CD14-positive monocyte (primary cell): ENCODE measurements at regions not wholly inside any gene's neighbourhood (a gene's known extent, or its start where the extent isn't known, plus 50 kb on each side); places are given as distances from the start of the nearest gene placed in this dataset.
"Not testable (repeated sequence)": the region's sequence is repeated elsewhere in the genome, so short reads cannot be mapped to it uniquely, and the experiment has no call there.

Experiments used
- DNase-seq, 3 donors: peaks; one replicate each; pipeline ENCODE4 v3.0.0-alpha.2; 2011 to 2022
- H2AFZ ChIP-seq: 2 replicates; pipeline ENCODE4 v1.6.0; 2012; ENCODE audit warnings: mild to moderate bottlenecking, low read depth, low read length, inconsistent platforms; ENCODE audit not compliant: insufficient read depth, poor library complexity, severe bottlenecking
- H3K27ac ChIP-seq, 2 donors: 1 replicate in 1 of 2; 2 replicates in 1 of 2; pipeline ENCODE4 v1.5.1; 2012 to 2013; ENCODE audit warnings: low read length in 2 of 2, control low read depth in 1 of 2, inconsistent platforms in 1 of 2, low read depth in 1 of 2, mild to moderate bottlenecking in 1 of 2
- H3K27me3 ChIP-seq, 2 donors: one replicate each; pipeline versions ENCODE4 v1.6.0 to v1.6.1; 2011 to 2013; ENCODE audit warnings: low read length in 2 of 2; ENCODE audit not compliant: control insufficient read depth in 2 of 2, insufficient read depth in 2 of 2
- H3K36me3 ChIP-seq, 2 donors: replicated peaks in 1 of 2; 1 replicate in 1 of 2; 2 replicates in 1 of 2; pipeline versions ENCODE4 v1.5.1 to v1.6.1; 2012 to 2013; ENCODE audit warnings: low read length in 2 of 2, control low read depth in 1 of 2, inconsistent platforms in 1 of 2, mild to moderate bottlenecking in 1 of 2; ENCODE audit not compliant: insufficient read depth in 2 of 2, control insufficient read depth in 1 of 2
- H3K4me1 ChIP-seq, 2 donors: 1 replicate in 1 of 2; 2 replicates in 1 of 2; pipeline versions ENCODE4 v1.5.1 to v1.6.1; 2012 to 2013; ENCODE audit warnings: low read length in 2 of 2, control low read depth in 1 of 2, inconsistent platforms in 1 of 2, mild to moderate bottlenecking in 1 of 2, moderate library complexity in 1 of 2; ENCODE audit not compliant: insufficient read depth in 2 of 2, control insufficient read depth in 1 of 2
- H3K4me2 ChIP-seq: replicated peaks from 2 replicates; pipeline ENCODE3; 2012; ENCODE audit warnings: low read length, moderate library complexity, mild to moderate bottlenecking; ENCODE audit not compliant: poor library complexity, severe bottlenecking; ENCODE audit errors: extremely low read depth
- H3K4me3 ChIP-seq, 3 experiments: fragments of 200-600 bp in 1 of 3; sonication (generic) in 1 of 3; replicated peaks in 1 of 3; 1 replicate in 2 of 3; 2 replicates in 1 of 3; pipeline ENCODE4 v1.5.1; 2011 to 2013; ENCODE audit warnings: low read length in 3 of 3, mild to moderate bottlenecking in 3 of 3, control low read depth in 2 of 3, low read depth in 2 of 3, inconsistent platforms in 1 of 3, moderate library complexity in 1 of 3
- H3K79me2 ChIP-seq: 2 replicates; pipeline ENCODE4 v1.6.0; 2012; ENCODE audit warnings: mild to moderate bottlenecking, control low read depth, inconsistent platforms, low read length, moderate library complexity; ENCODE audit not compliant: insufficient read depth
- H3K9ac ChIP-seq: 2 replicates; pipeline ENCODE4 v1.6.0; 2017; ENCODE audit warnings: low read length, mild to moderate bottlenecking; ENCODE audit not compliant: insufficient read depth, poor library complexity, severe bottlenecking
- H3K9me3 ChIP-seq, 2 donors: replicated peaks in 1 of 2; 1 replicate in 1 of 2; 2 replicates in 1 of 2; pipeline versions ENCODE4 v1.5.1 to v1.6.1; 2012 to 2013; ENCODE audit warnings: low read length in 2 of 2, control low read depth in 1 of 2; ENCODE audit not compliant: control insufficient read depth in 1 of 2, insufficient read depth in 1 of 2
- H4K20me1 ChIP-seq: 2 replicates; pipeline ENCODE4 v1.6.0; 2012; ENCODE audit warnings: mild to moderate bottlenecking, low read length, control low read depth, moderate library complexity; ENCODE audit not compliant: insufficient read depth
- H3K27ac Mint-ChIP-seq, 7 donors: one replicate each; pipeline ENCODE4 v1.8.0; 2020; ENCODE audit warnings: mild to moderate bottlenecking in 7 of 7, mixed read lengths in 7 of 7, moderate library complexity in 6 of 7, inconsistent platforms in 2 of 7
- H3K27me3 Mint-ChIP-seq, 3 donors: one replicate each; pipeline ENCODE4 v1.8.0; 2021 to 2022; ENCODE audit warnings: low read depth in 3 of 3, mild to moderate bottlenecking in 3 of 3, mixed read lengths in 3 of 3, moderate library complexity in 3 of 3, inconsistent platforms in 1 of 3
- H3K36me3 Mint-ChIP-seq, 2 donors: one replicate each; pipeline ENCODE4 v1.8.0; 2020; ENCODE audit warnings: mixed read lengths in 2 of 2, inconsistent platforms in 1 of 2, mild to moderate bottlenecking in 1 of 2
- H3K4me1 Mint-ChIP-seq: one replicate; pipeline ENCODE4 v1.8.0; 2020; ENCODE audit warnings: mild to moderate bottlenecking, mixed read lengths
- H3K4me3 Mint-ChIP-seq, 2 donors: one replicate each; pipeline ENCODE4 v1.8.0; 2020; ENCODE audit warnings: mild to moderate bottlenecking in 2 of 2, mixed read lengths in 2 of 2, moderate library complexity in 1 of 2
- H3K9me3 Mint-ChIP-seq, 7 donors: one replicate each; pipeline ENCODE4 v1.8.0; 2020 to 2022; ENCODE audit warnings: mixed read lengths in 7 of 7, mild to moderate bottlenecking in 6 of 7, moderate library complexity in 6 of 7, inconsistent platforms in 2 of 7
- WGBS: methylation state at CpG from one replicate; pipeline ENCODE4 v1.1.5; 2013; ENCODE audit warnings: missing lambda C conversion rate; ENCODE audit not compliant: insufficient coverage; 5-methylcytosine and 5-hydroxymethylcytosine counted together
- intact Hi-C, 2 donors: fragments of 100-400 bp; cut with micrococcal nuclease; formaldehyde crosslinking; loops; one replicate each; pipeline versions ENCODE4 v1.15.0 to v1.15.1; 2023
- TF ChIP-seq, protein P1 (sequence below): fragments of 200-600 bp; IDR thresholded peaks from one replicate; pipeline ENCODE4 v1.8.0; 2022; ENCODE audit warnings: antibody characterized with exemption, mild to moderate bottlenecking

DNA sequence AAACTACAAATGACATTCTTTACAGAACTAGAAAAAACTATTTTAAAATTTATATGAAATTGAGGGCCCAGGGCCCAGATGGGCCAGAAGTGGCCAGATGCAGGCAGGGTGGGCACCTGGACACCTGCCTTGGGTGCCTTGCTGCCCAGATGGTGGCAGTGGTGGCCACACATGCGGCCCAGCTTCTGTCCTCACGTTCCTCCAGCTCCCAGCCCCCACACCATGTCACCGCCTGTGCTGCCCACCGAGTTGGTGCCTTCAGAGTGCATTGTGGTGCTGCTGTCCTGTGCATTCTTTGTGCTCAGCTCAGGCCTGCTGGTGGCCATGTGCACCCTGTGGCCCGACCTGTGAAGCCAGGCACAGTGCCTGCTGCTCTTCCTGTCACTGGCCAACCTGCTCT lies 216.8 kb upstream of the CXADR start:
- Histone ChIP-seq H3K79me2 (no peaks in the 10 kb centered on the region), H3K27me3 (no peaks in the 10 kb centered on the region)
- intact Hi-C loops, result no loop called here

DNA sequence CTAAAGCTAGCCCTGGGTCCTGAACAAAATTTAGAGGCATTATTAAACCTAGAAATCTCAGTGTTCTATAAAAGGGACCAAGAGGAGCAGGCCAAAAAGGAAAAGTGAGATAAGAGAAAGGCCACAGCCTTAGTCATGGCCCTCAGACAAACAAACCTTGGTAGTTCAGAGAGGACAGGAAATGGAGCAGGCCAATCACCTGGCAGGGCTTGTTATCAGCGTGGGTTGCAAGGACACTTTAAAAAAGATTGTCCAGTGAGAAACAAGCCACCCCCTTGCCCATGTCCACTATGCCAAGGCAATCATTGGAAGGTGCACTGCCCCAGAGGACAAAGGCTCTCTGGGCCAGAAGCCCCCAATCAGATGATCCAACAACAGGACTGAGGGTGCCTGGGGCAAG lies 213.3 kb upstream of the CXADR start:
- H3K4me3 ChIP-seq, H3K27ac ChIP-seq, H3K27ac Mint-ChIP-seq, H4K20me1 ChIP-seq, H3K36me3 ChIP-seq, H3K4me3 Mint-ChIP-seq, H3K4me1 Mint-ChIP-seq, H3K27me3 Mint-ChIP-seq, H3K4me2 ChIP-seq, H2AFZ ChIP-seq, H3K27me3 ChIP-seq, H3K9ac ChIP-seq, H3K4me1 ChIP-seq, DNase-seq, H3K36me3 Mint-ChIP-seq, H3K79me2 ChIP-seq, intact Hi-C loops: not testable (repeated sequence)
- peaks cover 18 to 48% (median 33%) of the 10 kb centered on the region in 7 donors for H3K9me3 Mint-ChIP-seq
- peaks cover 27 to 35% of the 10 kb centered on the region in 2 donors for H3K9me3 ChIP-seq
- WGBS, result 67% methylated on average over 1 of the region's 1 CpG

More for the DNA sequence above, 216.8 kb upstream of the CXADR start:
- Histone ChIP-seq H3K27ac (no peak overlapping the region), H3K4me2 (no peak overlapping the region), H3K4me1 (no peaks in the 10 kb centered on the region), H3K9ac (no peak overlapping the region), H2AFZ (no peak overlapping the region), H3K36me3 (no peaks in the 10 kb centered on the region), H4K20me1 (no peaks in the 10 kb centered on the region), H3K4me3 (no peak overlapping the region), H3K9me3 (peaks cover 33% of the 10 kb centered on the region in 2 donors)
- 72% methylated on average over 5 of the region's 5 CpGs for WGBS
- no peak for DNase-seq
- no peaks in the 10 kb centered on the region for H3K36me3 Mint-ChIP-seq
- H3K4me1 Mint-ChIP-seq, result no peaks in the 10 kb centered on the region
- TF ChIP-seq, protein P1, sequence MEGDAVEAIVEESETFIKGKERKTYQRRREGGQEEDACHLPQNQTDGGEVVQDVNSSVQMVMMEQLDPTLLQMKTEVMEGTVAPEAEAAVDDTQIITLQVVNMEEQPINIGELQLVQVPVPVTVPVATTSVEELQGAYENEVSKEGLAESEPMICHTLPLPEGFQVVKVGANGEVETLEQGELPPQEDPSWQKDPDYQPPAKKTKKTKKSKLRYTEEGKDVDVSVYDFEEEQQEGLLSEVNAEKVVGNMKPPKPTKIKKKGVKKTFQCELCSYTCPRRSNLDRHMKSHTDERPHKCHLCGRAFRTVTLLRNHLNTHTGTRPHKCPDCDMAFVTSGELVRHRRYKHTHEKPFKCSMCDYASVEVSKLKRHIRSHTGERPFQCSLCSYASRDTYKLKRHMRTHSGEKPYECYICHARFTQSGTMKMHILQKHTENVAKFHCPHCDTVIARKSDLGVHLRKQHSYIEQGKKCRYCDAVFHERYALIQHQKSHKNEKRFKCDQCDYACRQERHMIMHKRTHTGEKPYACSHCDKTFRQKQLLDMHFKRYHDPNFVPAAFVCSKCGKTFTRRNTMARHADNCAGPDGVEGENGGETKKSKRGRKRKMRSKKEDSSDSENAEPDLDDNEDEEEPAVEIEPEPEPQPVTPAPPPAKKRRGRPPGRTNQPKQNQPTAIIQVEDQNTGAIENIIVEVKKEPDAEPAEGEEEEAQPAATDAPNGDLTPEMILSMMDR, result no peak
- no peak overlapping the region for H3K4me3 Mint-ChIP-seq
- no peak overlapping the region for H3K27ac Mint-ChIP-seq
- peaks cover 15 to 45% (median 29%) of the 10 kb centered on the region in 7 donors for H3K9me3 Mint-ChIP-seq
- H3K27me3 Mint-ChIP-seq, result no peaks in the 10 kb centered on the region

DNA sequence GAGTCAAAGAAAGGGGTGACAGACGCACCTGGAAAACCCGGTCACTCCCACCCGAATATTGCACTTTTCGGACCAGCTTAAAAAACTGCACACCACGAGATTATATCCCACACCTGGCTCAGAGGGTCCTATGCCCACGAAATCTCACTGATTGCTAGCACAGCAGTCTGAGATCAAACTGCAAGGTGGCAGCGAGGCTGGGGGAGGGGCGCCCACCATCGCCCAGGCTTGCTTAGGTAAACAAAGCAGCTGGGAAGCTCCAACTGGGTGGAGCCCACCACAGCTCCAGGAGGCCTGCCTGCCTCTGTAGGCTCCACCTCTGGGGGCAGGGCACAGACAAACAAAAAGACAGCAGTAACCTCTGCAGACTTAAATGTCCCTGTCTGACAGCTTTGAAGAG lies 185.1 kb upstream of the CXADR start:
- peaks cover 10 to 14% of the 10 kb centered on the region in 2 donors for H3K9me3 ChIP-seq
- DNase-seq, H4K20me1 ChIP-seq, H3K27ac Mint-ChIP-seq, H3K4me3 ChIP-seq, H3K36me3 Mint-ChIP-seq, H3K4me2 ChIP-seq, H3K27ac ChIP-seq, H3K9ac ChIP-seq, intact Hi-C loops, H3K79me2 ChIP-seq, H3K4me1 ChIP-seq, H3K27me3 Mint-ChIP-seq, H3K4me1 Mint-ChIP-seq, H3K27me3 ChIP-seq, H3K36me3 ChIP-seq, H2AFZ ChIP-seq, H3K4me3 Mint-ChIP-seq: not testable (repeated sequence)
- 96% methylated on average over 5 of the region's 9 CpGs for WGBS
- peaks cover 7 to 22% (median 12%) of the 10 kb centered on the region in 7 donors for H3K9me3 Mint-ChIP-seq
